H1 (cell line): ENCODE measurements at regions not wholly inside any gene's neighbourhood (a gene's known extent, or its start where the extent isn't known, plus 50 kb on each side); places are given as distances from the start of the nearest gene placed in this dataset.

Experiments used
- TF ChIP-seq, protein P1 (sequence below): IDR thresholded peaks from 2 replicates; pipeline ENCODE4 v1.6.1; 2011; ENCODE audit warnings: low read length, improper control_type of control experiment
- TF ChIP-seq, protein P2 (sequence below), 3 experiments: IDR thresholded peaks; 1 replicate in 2 of 3; 2 replicates in 1 of 3; pipeline versions ENCODE4 v1.5.1 to v1.6.1; 2011; ENCODE audit warnings: low read length in 3 of 3, mild to moderate bottlenecking in 3 of 3, inconsistent platforms in 2 of 3, low read depth in 1 of 3, moderate library complexity in 1 of 3; ENCODE audit not compliant: insufficient read depth in 1 of 3; ENCODE audit errors: control extremely low read depth in 1 of 3

DNA sequence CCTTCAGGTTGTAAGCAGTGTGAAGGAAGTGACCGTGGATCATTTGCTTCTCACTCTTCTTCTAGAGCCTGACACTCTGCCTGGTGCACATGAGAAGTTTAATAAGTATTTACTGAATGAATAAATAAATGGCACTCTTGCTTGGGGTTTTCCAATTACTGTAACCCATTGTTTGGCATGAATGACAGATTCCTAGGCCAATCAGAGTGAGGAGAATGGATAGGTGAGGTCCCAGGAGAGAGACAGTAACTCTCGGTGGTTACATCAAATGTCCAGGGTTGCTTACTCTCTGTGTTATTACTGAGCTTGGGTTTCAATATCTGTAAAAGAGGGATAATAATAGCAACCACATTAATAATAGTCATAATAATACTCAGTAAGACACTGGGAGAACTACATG is 204.2 kb upstream of the ISX start:
- TF ChIP-seq, protein P1, sequence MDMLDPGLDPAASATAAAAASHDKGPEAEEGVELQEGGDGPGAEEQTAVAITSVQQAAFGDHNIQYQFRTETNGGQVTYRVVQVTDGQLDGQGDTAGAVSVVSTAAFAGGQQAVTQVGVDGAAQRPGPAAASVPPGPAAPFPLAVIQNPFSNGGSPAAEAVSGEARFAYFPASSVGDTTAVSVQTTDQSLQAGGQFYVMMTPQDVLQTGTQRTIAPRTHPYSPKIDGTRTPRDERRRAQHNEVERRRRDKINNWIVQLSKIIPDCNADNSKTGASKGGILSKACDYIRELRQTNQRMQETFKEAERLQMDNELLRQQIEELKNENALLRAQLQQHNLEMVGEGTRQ, result no peak
- TF ChIP-seq, protein P2, sequence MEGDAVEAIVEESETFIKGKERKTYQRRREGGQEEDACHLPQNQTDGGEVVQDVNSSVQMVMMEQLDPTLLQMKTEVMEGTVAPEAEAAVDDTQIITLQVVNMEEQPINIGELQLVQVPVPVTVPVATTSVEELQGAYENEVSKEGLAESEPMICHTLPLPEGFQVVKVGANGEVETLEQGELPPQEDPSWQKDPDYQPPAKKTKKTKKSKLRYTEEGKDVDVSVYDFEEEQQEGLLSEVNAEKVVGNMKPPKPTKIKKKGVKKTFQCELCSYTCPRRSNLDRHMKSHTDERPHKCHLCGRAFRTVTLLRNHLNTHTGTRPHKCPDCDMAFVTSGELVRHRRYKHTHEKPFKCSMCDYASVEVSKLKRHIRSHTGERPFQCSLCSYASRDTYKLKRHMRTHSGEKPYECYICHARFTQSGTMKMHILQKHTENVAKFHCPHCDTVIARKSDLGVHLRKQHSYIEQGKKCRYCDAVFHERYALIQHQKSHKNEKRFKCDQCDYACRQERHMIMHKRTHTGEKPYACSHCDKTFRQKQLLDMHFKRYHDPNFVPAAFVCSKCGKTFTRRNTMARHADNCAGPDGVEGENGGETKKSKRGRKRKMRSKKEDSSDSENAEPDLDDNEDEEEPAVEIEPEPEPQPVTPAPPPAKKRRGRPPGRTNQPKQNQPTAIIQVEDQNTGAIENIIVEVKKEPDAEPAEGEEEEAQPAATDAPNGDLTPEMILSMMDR (IDR thresholded peaks at IDR 0.05; ENCODE audit: control extremely low read depth in 1 of 3, insufficient read depth in 1 of 3, low read depth in 1 of 3, low read length in 3 of 3), result no peak
